GM18498 (cell line): ENCODE measurements at regions not wholly inside any gene's neighbourhood (a gene's known extent, or its start where the extent isn't known, plus 50 kb on each side); places are given as distances from the start of the nearest gene placed in this dataset.
"Not testable (repeated sequence)": the region's sequence is repeated elsewhere in the genome, so short reads cannot be mapped to it uniquely, and the experiment has no call there.

Source experiments
- ATAC-seq: cut with Tn5 transposase; IDR thresholded peaks from one replicate; pipeline ENCODE4 v1.9.1; 2021; ENCODE audit warnings: mild to moderate bottlenecking, moderate library complexity; ENCODE audit not compliant: unreplicated experiment

DNA sequence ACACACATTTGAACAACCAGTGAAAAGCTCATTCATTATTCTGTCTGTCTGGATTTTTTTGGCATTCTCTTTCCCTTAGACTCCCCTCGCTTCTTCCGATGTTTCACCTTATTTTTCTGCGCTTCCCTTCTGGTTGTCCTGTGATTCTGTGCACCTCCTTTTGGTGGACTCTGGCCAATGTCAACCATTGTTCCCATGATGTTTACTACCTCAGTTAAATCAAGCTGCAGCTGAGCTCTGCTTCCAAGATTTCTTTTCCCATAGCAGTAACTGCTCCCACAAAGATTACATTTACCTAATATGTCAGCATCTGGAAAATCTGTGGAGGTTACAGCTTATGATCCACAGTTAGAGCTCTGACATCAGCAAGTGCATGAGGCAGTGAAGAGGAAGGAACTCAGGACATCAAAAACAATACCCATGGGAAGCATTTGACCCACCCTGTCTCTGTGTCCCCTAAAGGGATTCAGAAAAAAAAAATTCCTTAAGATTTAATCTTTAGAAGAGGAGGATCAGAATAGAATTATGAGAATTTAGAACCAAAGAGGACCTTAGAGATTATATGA is 69.9 kb upstream of the ADAMTS5 start:
- ATAC-seq: no peak

GRCh38 chr21:27035791-27036190 is 68.9 kb upstream of the ADAMTS5 start:
- ATAC-seq: no peak

DNA sequence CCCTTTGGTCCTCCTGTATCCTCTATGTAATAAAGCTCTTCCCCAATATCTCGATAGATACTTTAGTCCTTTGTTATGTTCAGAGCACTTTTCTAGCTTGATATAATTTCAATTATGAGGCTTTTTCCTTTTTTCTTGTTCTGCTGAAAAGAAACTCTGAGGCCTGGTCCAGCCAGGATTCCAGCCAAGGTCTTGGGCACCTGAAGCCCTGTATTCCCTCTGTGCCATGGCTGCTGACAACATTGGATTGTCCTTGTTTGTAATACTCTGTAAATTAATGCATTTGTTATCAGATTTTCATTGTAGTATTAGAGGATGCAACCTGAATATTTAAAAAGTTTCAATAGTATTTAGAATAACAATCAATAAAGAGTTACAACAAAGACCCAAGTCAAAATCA is 67.9 kb upstream of the ADAMTS5 start:
- ATAC-seq: no peak

DNA sequence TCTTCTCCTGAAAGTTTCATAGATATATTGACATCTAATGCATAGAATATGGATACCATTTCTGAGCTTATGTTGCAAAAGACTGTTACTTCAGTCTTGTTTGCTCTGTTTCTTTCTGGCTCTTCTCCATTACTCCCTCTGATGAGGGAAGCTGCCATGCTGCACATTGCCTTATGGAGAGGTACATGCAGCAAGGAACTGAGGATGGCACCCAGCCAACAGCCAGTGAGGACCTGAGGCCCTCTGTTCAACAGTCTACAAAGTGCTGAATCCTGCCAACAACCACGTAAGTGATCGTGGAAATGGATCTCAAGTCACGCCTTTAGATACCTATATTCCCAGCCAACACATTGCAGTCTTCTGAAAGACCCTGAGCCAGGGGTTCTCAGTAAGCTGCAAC is 66.6 kb upstream of the ADAMTS5 start:
- ATAC-seq: no peak

DNA sequence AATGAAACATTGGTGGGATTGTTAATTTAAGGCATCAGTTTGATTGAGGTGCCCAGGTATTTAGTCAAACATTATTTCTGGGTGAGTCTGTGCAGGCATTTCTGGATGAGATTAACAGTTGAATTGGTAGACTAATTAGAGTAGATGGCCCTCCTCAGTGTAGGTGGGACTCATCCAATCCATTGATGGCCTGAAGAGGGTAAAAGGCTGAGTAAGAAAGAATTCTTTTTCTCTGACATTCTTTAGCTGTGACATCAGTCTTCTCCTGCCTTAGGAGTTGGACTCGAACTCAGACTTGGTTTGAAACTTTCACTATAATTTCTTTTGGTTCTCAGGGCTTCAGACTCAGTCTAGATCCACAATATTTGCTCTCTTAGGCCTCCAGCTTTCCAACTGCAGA is 59.6 kb upstream of the ADAMTS5 start:
- ATAC-seq: no peak

DNA sequence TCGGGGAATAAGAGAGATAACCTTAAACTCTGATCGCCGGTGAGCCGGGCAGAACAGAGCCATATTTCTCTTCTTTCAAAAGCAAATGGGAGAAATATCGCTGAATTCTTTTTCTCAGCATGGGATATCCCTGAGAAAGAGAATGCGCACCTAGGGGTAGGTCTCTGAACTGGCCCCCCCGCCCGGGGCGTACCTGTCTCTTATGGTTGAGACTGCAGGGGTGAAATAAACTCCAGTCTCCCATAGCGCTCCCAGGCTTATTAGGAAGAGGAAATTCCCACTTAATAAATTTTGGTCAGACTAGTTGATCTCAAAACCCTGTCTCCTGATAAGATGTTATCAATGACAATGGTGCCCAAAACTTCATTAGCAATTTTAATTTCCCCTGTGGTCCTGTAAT is 58.8 kb upstream of the ADAMTS5 start:
- ATAC-seq: not testable (repeated sequence)

DNA sequence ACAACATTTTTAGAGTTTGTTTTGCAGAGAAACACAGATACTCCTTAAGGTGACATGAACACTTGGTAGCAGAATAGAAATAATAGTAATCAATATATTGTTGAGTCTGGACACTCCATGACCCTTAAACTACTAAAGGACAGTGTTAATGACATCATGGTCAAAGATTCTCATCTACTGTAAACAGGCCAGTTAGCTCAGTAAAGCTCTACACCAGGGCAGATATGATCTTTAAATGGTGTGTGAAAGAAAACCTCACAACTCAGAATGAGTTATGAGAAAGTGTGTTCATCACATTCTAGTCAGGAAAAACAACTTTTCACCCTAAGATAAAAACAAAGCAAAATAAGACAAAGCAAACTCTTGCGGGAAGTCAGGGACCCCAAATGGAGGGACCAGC is 58.1 kb upstream of the ADAMTS5 start:
- no peak for ATAC-seq

DNA sequence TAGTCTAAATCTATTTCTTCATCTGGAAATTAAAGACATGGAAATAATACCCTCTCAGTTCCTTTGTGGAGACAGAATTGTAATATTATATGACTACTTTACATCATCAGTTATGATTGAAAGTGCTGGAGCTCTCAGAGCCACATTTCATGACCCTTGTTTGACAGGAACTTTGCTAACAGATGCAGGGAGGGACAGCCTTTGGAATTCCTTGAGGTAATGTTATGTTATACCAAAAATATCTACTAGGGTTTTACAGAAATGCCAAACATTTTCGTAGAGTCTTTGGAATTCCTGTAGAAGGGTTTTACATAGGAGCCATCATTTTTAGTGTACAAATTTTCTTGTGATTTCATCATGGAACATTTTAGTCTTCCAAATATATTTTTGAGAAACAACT is 57.4 kb upstream of the ADAMTS5 start:
- ATAC-seq: no peak

GRCh38 chr21:27023186-27023585 is 56.3 kb upstream of the ADAMTS5 start:
- ATAC-seq: no peak

DNA sequence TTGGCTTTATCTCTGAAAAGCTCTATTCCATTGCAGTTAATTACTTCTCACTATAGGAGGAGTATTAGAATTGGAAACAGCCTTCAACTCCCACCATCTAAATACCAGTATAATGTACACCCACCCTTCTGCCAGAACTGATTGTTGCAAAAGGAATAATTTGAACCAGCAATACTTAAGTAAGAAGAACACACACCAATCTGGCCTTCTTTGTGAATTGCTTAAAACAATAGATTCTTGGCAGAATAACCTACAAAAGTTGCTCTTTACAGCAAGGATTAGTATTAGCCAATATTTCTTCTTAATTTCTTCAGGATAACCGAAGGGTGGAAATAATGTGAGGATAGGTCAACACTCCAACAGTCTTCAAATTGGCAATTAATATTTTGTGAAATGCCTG is 54.9 kb upstream of the ADAMTS5 start:
- no peak for ATAC-seq

DNA sequence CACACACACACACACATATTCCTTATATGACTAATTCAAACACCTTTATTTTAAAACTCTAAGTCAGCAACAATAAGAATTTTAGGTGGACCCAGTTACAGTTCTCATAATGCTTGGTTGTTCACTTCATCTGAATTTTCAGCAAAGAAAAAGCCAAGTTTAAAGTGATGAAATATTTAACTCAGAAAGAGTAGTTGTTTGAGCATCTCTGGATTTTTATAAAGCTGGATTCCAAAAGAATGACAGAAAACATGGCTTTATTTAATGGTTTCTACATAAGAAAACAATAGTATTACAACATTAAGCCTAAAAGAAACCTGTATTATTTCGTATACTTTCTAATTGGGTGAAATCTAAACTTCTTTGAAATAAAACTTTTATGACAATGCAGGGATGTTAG is 54.2 kb upstream of the ADAMTS5 start:
- no peak for ATAC-seq

GRCh38 chr21:27017246-27017645 is 50.4 kb upstream of the ADAMTS5 start:
- ATAC-seq: no peak
